ENCODE measurements at regions not wholly inside any gene's neighbourhood (a gene's known extent, or its start where the extent isn't known, plus 50 kb on each side); places are given as distances from the start of the nearest gene placed in this dataset.

DNA sequence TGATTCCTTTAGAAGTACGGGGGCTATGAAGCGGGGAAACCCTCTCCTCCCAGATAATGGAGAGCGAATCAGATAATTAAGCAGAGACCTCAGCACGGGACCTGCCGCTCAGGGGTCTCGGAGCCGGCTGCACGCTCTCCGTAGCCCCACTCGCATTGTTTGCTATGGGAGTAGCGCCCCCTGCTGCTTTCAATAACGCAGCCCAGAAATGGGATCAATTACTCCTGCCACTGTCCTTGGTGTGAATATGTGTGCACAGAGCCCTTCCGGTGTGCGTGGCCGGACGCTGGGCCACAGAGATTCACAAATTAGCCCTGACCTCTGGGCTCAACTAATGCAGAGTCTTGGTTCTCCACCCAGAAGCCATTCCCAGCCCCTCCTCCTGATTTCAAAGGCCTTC, 76.4 kb upstream of the TMEM132C start:
- DNase-seq = no peak

GRCh38 chr12:128191380-128191779, 75.6 kb upstream of the TMEM132C start:
- DNase-seq = no peak

DNA sequence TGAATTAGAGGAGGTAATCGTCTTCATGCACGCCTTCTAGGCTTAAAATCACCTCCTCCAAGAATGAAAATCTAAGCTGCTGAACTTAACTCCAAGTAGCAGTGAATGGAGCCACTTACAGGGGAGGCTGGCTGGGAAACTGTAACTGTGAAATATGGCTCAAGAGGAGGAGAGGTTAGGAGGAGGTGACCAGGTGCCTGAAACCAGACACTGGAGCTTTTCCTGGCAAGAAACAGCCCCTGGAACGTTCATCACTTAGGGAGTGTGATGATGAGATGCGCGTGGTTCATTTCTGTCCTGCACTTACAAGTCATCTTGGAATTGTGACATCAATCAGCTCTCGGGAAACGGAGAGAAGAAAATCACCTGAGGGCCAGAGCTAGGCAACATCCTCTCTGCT, 62.3 kb upstream of the TMEM132C start:
- no peak for DNase-seq

- DNase-seq = no peak
These were observed 61.8 kb upstream of the TMEM132C start for GRCh38 chr12:128205145-128205544.

DNA sequence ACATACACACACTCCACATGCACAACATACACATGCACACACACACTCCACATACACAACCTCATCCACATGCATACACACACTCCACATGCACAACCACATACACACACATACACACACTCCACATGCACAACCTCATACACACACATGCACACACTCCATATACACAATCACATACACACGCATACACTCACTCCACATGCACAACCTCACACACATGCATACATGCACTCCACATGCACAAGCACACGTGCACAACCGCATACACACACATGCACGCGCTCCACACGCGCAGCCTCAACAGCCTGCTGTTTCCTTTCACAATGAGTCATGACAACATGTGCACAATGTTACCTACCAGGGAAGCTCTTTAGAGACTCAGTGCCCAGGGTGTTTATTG, 61.2 kb upstream of the TMEM132C start:
- no peak for DNase-seq
